MCF 10A (cell line): ENCODE measurements at regions not wholly inside any gene's neighbourhood (a gene's known extent, or its start where the extent isn't known, plus 50 kb on each side); places are given as distances from the start of the nearest gene placed in this dataset.

ENCODE experiments used
- BruUV-seq: library from RNA; stranded (reverse); fragments of 400-500 nt; replicated peaks from 2 replicates; lab custom pipeline; 2021; lab: Mats Ljungman, UMichigan
- CTCF ChIA-PET: fragments of 300-600 bp; sonication (Branson Sonifier 250); formaldehyde crosslinking; extraction: SDS; loops from one replicate; lab custom pipeline; 2021; ENCODE audit warnings: antibody characterized with exemption, inconsistent platforms; lab: Yijun Ruan, JAX
- POLR2A ChIA-PET: fragments of 300-600, 350-650 bp; sonication (Branson Sonifier 250); formaldehyde crosslinking; extraction: SDS; loops from one replicate; lab custom pipeline; 2020; ENCODE audit warnings: antibody characterized with exemption, inconsistent platforms; lab: Yijun Ruan, JAX
- DNase-seq: peaks from one replicate; pipeline ENCODE4 v3.0.0-alpha.2; 2018; ENCODE audit not compliant: unreplicated experiment
- H3K27ac Mint-ChIP-seq: one replicate; pipeline ENCODE4 v1.8.0; 2022; ENCODE audit warnings: mild to moderate bottlenecking, low read depth, mixed read lengths; ENCODE audit not compliant: unreplicated experiment
- H3K27me3 Mint-ChIP-seq: one replicate; pipeline ENCODE4 v1.8.0; 2022; ENCODE audit warnings: mixed read lengths; ENCODE audit not compliant: insufficient read depth, unreplicated experiment
- H3K36me3 Mint-ChIP-seq: one replicate; pipeline ENCODE4 v1.8.0; 2022; ENCODE audit warnings: mild to moderate bottlenecking, moderate library complexity, mixed read lengths; ENCODE audit not compliant: insufficient read depth, unreplicated experiment
- H3K4me1 Mint-ChIP-seq: one replicate; pipeline ENCODE4 v1.8.0; 2022; ENCODE audit warnings: mixed read lengths; ENCODE audit not compliant: insufficient read depth, unreplicated experiment
- H3K4me3 Mint-ChIP-seq: one replicate; pipeline ENCODE4 v1.8.0; 2022; ENCODE audit warnings: mild to moderate bottlenecking, moderate library complexity, mixed read lengths; ENCODE audit not compliant: unreplicated experiment
- H3K9me3 Mint-ChIP-seq: one replicate; pipeline ENCODE4 v1.8.0; 2022; ENCODE audit warnings: mixed read lengths; ENCODE audit not compliant: unreplicated experiment
- intact Hi-C: fragments of 100-400 bp; cut with micrococcal nuclease; formaldehyde crosslinking; loops from 2 replicates; pipeline ENCODE4 v1.14.1; 2022
- TF ChIP-seq, protein P1 (sequence below): fragments of 200-600 bp; IDR thresholded peaks from one replicate; pipeline ENCODE4 v1.8.0; 2022; ENCODE audit warnings: antibody characterized with exemption, mild to moderate bottlenecking; ENCODE audit not compliant: unreplicated experiment

DNA sequence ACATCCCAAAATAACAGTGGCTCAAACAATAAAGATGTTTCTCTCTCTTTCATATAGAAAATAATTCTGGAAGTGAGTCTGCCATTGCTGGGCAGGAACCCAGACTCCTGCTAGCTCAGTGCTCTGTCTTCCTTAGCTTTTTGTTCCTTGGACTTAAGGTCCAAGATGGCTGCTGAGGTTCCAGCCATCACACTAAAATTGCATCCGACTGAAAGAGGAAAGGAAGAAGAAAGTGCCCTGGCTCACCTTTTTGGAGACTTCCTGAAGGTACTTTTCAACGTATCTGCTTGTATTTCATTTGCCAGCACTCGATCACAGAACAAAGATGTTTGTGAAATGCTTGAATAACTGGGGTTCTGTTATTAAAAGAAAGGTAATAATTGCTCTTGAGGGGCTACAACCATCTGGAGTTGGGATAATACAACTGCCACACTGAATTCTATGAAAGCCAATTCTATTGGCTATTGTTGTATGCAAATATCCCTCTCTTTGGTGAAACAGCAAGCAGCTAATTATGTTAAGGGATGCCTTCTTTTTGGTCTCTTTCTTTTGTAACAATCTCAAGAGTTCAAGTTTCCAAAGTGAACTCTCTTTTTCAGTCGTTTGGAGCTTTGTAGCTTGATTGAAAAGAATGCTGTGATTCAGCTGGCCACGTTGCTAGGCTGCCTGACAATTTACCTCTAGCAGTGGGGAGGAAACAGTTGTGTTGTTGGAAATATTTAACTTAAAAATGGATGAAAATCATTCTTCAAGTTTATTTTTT is 83.9 kb downstream of the BAMBI start:
- no peak overlapping the region for H3K4me3 Mint-ChIP-seq
- CTCF ChIA-PET = interaction anchor here (0.6 kb wide), 1 partner anchor 249 kb away, joined by 3 read pairs; no protein-coding TSS in a partner anchor
- H3K4me1 Mint-ChIP-seq = no peaks in the 10 kb centered on the region
- intact Hi-C loops = no loop called here
- no peaks in the 10 kb centered on the region for H3K36me3 Mint-ChIP-seq
- TF ChIP-seq, protein P1, sequence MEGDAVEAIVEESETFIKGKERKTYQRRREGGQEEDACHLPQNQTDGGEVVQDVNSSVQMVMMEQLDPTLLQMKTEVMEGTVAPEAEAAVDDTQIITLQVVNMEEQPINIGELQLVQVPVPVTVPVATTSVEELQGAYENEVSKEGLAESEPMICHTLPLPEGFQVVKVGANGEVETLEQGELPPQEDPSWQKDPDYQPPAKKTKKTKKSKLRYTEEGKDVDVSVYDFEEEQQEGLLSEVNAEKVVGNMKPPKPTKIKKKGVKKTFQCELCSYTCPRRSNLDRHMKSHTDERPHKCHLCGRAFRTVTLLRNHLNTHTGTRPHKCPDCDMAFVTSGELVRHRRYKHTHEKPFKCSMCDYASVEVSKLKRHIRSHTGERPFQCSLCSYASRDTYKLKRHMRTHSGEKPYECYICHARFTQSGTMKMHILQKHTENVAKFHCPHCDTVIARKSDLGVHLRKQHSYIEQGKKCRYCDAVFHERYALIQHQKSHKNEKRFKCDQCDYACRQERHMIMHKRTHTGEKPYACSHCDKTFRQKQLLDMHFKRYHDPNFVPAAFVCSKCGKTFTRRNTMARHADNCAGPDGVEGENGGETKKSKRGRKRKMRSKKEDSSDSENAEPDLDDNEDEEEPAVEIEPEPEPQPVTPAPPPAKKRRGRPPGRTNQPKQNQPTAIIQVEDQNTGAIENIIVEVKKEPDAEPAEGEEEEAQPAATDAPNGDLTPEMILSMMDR = no peak
- POLR2A ChIA-PET = no interaction called here
- no peaks in the 10 kb centered on the region for H3K9me3 Mint-ChIP-seq
- BruUV-seq = no TSS peak
- H3K27me3 Mint-ChIP-seq = peaks cover 28% of the 10 kb centered on the region
- no peak for DNase-seq
- no peak overlapping the region for H3K27ac Mint-ChIP-seq

DNA sequence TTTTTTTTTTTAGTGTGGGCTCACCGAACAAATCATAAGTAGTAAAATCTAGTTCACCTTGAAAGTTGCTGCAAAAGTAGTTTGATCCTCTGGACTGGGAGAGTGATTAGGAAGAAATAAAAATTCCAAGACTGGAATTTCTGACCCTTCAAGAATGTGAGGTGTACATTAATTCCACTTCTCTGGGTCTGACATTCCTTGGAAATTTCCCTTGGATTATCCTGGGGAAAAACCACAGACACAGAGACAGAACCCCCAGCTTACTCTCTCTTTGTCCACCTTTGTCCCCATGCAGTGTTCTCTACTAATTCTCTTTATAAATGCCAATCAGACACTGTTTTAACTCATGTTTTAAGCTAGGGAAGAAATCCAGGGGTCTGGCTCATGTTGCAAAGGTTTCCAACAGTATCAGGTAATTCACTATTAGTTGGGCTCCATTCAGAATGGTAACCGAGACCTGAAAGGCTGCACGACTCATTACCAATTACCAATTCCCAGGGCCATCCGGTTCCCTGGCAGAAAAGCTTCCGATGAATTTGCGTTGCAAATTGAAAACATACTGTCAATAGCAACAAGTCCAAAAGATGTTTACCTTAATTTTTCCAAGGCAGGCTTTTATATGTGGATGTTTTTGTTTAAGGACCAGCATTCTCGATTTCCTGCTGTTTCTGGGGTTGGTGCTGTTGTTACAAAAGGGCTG is 86.3 kb downstream of the BAMBI start:
- POLR2A ChIA-PET = no interaction called here
- no peak for DNase-seq
- Mint-ChIP-seq H3K9me3 (no peaks in the 10 kb centered on the region), H3K36me3 (no peaks in the 10 kb centered on the region), H3K27me3 (peaks cover 28% of the 10 kb centered on the region), H3K4me3 (no peak overlapping the region), H3K27ac (no peak overlapping the region), H3K4me1 (no peaks in the 10 kb centered on the region)
- BruUV-seq = no TSS peak
- TF ChIP-seq, protein P1 = no peak
- intact Hi-C loops = no loop called here
- CTCF ChIA-PET = no interaction called here

DNA sequence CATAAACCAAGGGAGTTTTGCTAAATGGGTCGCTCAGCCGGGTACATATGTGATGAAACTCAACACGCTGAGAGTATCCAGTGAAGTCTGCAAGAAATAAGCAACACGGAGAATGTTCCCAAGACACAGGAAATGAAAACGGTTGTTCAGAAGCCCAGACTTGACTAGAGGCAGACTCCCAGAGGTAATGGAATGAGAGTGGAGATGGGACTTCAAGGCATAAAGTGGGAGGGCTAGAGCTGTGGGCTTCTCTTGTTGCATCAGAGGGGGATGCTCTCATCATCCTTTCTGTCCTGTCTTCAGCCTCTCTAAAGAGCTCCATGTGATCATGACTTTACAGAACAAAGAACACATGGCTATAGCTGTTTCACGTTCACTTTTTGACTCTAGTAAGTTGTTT is 88.3 kb downstream of the BAMBI start:
- no peak overlapping the region for H3K4me3 Mint-ChIP-seq
- TF ChIP-seq, protein P1 = no peak
- no peaks in the 10 kb centered on the region for H3K36me3 Mint-ChIP-seq
- H3K27me3 Mint-ChIP-seq = peaks cover 28% of the 10 kb centered on the region
- H3K4me1 Mint-ChIP-seq = no peaks in the 10 kb centered on the region
- no TSS peak for BruUV-seq
- CTCF ChIA-PET = no interaction called here
- H3K9me3 Mint-ChIP-seq = peaks cover under 1% of the 10 kb centered on the region
- intact Hi-C loops = no loop called here
- DNase-seq = no peak
- POLR2A ChIA-PET = no interaction called here
- no peak overlapping the region for H3K27ac Mint-ChIP-seq

DNA sequence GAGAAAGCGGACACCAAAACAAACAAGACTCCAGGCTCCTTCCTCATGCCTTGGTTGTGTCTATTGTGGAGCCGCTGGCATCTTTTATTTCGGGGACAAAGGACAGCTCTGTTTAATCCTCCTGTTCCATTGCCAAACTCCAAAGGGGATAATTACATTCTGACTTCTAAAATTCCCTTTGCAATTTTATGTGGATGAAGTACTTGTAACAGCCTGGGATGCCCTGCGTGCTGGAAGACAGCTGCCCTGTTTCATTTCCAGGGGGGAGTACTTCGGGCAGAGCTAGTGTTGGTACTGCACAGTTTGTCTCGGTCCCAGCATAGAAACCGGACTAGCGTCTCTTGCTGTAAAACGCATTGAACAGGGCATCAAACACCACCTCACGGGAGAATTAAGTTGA is 90.9 kb downstream of the BAMBI start:
- Mint-ChIP-seq H3K4me3 (no peak overlapping the region), H3K27ac (no peak overlapping the region), H3K4me1 (no peaks in the 10 kb centered on the region), H3K27me3 (peaks cover 13% of the 10 kb centered on the region), H3K9me3 (peaks cover 7% of the 10 kb centered on the region), H3K36me3 (peaks cover 5% of the 10 kb centered on the region)
- CTCF ChIA-PET = no interaction called here
- intact Hi-C loops = no loop called here
- TF ChIP-seq, protein P1 = no peak
- BruUV-seq = no TSS peak
- POLR2A ChIA-PET = no interaction called here
- no peak for DNase-seq
